ENCODE measurements at regions not wholly inside any gene's neighbourhood (a gene's known extent, or its start where the extent isn't known, plus 50 kb on each side); places are given as distances from the start of the nearest gene placed in this dataset.

GRCh38 chr7:95658676-95659075 is 62.4 kb upstream of the PDK4 start:
- H2AK5ac ChIP-seq (ENCODE audit: low read depth, low read length): no peak overlapping the region
- no peaks in the 10 kb centered on the region for H3K9me3 ChIP-seq (ENCODE audit: control insufficient read depth, insufficient read depth, low read length)
- H3K4me1 ChIP-seq (ENCODE audit: control insufficient read depth, insufficient read depth, low read length): no peaks in the 10 kb centered on the region
- no peak overlapping the region for H4K5ac ChIP-seq (ENCODE audit: low read depth, low read length)
- WGBS, 2 experiments (ENCODE audit: extremely low coverage in 2 of 2, insufficient read length in 1 of 2): no CpG with 5 or more reads among the region's 7 CpGs
- intact Hi-C loops (cut with micrococcal nuclease): no loop called here
- H2AFZ ChIP-seq (replicated peaks; ENCODE audit: low read length, poor library complexity): no peak overlapping the region
- H4K20me1 ChIP-seq (ENCODE audit: insufficient read depth, low read length): no peaks in the 10 kb centered on the region
- no peak overlapping the region for H3K9ac ChIP-seq (ENCODE audit: low read depth, low read length)
- no peaks in the 10 kb centered on the region for H3K79me1 ChIP-seq (ENCODE audit: low read depth in 1 of 2, low read length in 2 of 2)
- no peak overlapping the region for H3K4me2 ChIP-seq (ENCODE audit: low read depth, low read length)
- H2BK120ac ChIP-seq (ENCODE audit: low read depth, low read length): no peak overlapping the region
- no peak for TF ChIP-seq CEBPB (IDR thresholded peaks at IDR 0.05; ENCODE audit: low read depth, low read length)
- no peak overlapping the region for H3K4me3 ChIP-seq (ENCODE audit: insufficient read depth, low read depth, low read length)
- H3K14ac ChIP-seq (replicated peaks; ENCODE audit: low read depth, low read length): no peak overlapping the region
- ChIA-PET CTCF (no interaction called here), POLR2A (ENCODE audit: unreplicated experiment) (no interaction called here)
- no peaks in the 10 kb centered on the region for H3K36me3 ChIP-seq (ENCODE audit: control insufficient read depth, insufficient read depth, low read length)
- H3K27ac ChIP-seq (ENCODE audit: insufficient read depth, low read length): no peak overlapping the region
- ATAC-seq (ENCODE audit: low read depth): no peak
- H2AK9ac ChIP-seq (replicated peaks; ENCODE audit: low read depth, low read length, poor library complexity): no peak overlapping the region
- BruUV-seq (replicated peaks): no TSS peak
- H2BK5ac ChIP-seq (ENCODE audit: low read depth, low read length, poor library complexity, severe bottlenecking): no peak overlapping the region
- in situ Hi-C loops (cut with MboI; ENCODE audit: low sequenced_read_pairs): no loop called here
- no peaks in the 10 kb centered on the region for H3K27me3 ChIP-seq (ENCODE audit: control insufficient read depth, insufficient read depth, low read length)
- no peak overlapping the region for H3K56ac ChIP-seq (ENCODE audit: extremely low read depth, insufficient read depth, low read length)
- dilution Hi-C loops (cut with HindIII; ENCODE audit: low sequenced_read_pairs, unreplicated experiment): no loop called here
- H3K9me1 ChIP-seq (ENCODE audit: insufficient read depth, low read length): no peaks in the 10 kb centered on the region
- H2BK20ac ChIP-seq (ENCODE audit: low read depth, low read length): no peak overlapping the region
- no peak overlapping the region for H3K4ac ChIP-seq (ENCODE audit: low read depth, low read length)
- H4K91ac ChIP-seq (ENCODE audit: insufficient read depth, low read depth, low read length): no peak overlapping the region
- no peak overlapping the region for H3K18ac ChIP-seq (ENCODE audit: low read depth, low read length)
- no peak overlapping the region for H3K23ac ChIP-seq (ENCODE audit: low read depth, low read length)
- no peak for DNase-seq
- H4K8ac ChIP-seq (ENCODE audit: low read depth in 2 of 2, low read length in 2 of 2): no peak overlapping the region
- no peak overlapping the region for H2BK15ac ChIP-seq (ENCODE audit: low read depth, low read length)
